ENCODE measurements at regions not wholly inside any gene's neighbourhood (a gene's known extent, or its start where the extent isn't known, plus 50 kb on each side); places are given as distances from the start of the nearest gene placed in this dataset.

DNA sequence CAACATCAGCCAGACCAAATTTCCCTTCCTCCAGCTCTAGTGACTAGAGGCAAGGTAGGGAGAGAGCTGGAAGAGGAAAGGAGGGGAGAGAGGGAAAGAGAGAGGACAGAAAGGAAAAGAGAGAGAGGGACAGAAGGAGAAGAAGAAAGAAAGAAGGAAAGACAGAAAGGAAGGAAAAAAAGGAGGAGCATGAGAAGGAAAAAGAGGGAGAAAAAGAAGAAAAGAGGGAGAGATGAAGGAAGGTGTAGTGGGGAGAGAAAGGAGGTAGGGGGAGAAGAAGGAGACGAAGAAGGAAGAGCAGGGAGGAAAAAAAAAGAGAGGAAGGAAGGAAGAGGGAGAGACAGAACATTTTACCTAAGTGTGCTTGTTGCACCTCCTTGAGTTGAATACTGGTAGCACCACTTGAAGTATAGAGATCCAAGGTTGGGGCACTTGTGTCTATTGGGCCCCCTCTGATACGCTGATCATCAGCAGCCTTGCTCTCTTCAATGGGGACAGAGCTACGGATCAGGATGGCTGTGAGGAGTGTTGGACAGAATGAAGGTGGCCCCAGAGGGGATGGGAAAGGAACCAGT lies 232.5 kb downstream of the SUDS3 start:
- peak in 5 of 9 donors; percentile 14 to 34 (median 22) for TF ChIP-seq CTCF (IDR thresholded peaks at IDR 0.05)
- intact Hi-C loops (cut with DNase I), result loop anchor here in 3 of 10 donors (10.0 kb wide), 2 partner anchors 174 to 204 kb away; no protein-coding TSS in a partner anchor
- no peaks in the 10 kb centered on the region for H3K36me3 ChIP-seq
- H3K9me3 ChIP-seq, result peaks cover 0 to 15% (median 5%) of the 10 kb centered on the region in 11 donors
- no peak for DNase-seq
- ATAC-seq, result no peak
- no peaks in the 10 kb centered on the region for H3K4me1 ChIP-seq
- 65 to 67% methylated on average over 3 of the region's 3 CpGs for WGBS, 2 donors
- peaks cover 0 to 9% (median 0%) of the 10 kb centered on the region in 7 donors for H3K27me3 ChIP-seq
- no peak overlapping the region for H3K4me3 ChIP-seq
- no peak overlapping the region for H3K27ac ChIP-seq

GRCh38 chr12:118611295-118611694 lies 234.9 kb downstream of the SUDS3 start:
- Histone ChIP-seq H3K9me3 (peaks cover 0 to 17% (median 5%) of the 10 kb centered on the region in 11 donors), H3K36me3 (no peaks in the 10 kb centered on the region), H3K4me1 (no peaks in the 10 kb centered on the region), H3K27ac (no peak overlapping the region), H3K27me3 (peaks cover 0 to 9% (median 0%) of the 10 kb centered on the region in 7 donors), H3K4me3 (no peak overlapping the region)
- 43 to 50% methylated on average over 9 of the region's 9 CpGs for WGBS, 2 donors
- ATAC-seq, result no peak
- no peak for TF ChIP-seq CTCF (IDR thresholded peaks at IDR 0.05)
- intact Hi-C loops (cut with DNase I), result no loop called here
- no peak for DNase-seq

GRCh38 chr12:118611770-118612169 lies 235.4 kb downstream of the SUDS3 start:
- no peak overlapping the region for H3K27ac ChIP-seq
- no peaks in the 10 kb centered on the region for H3K36me3 ChIP-seq
- DNase-seq, result no peak
- intact Hi-C loops (cut with DNase I), result no loop called here
- H3K27me3 ChIP-seq, result peaks cover 0 to 9% (median 0%) of the 10 kb centered on the region in 7 donors
- peaks cover 0 to 17% (median 5%) of the 10 kb centered on the region in 11 donors for H3K9me3 ChIP-seq
- H3K4me1 ChIP-seq, result no peaks in the 10 kb centered on the region
- ATAC-seq, result no peak
- no peak overlapping the region for H3K4me3 ChIP-seq
- WGBS, 2 donors, result 42 to 50% methylated on average over 5 of the region's 5 CpGs
- no peak for TF ChIP-seq CTCF (IDR thresholded peaks at IDR 0.05)

DNA sequence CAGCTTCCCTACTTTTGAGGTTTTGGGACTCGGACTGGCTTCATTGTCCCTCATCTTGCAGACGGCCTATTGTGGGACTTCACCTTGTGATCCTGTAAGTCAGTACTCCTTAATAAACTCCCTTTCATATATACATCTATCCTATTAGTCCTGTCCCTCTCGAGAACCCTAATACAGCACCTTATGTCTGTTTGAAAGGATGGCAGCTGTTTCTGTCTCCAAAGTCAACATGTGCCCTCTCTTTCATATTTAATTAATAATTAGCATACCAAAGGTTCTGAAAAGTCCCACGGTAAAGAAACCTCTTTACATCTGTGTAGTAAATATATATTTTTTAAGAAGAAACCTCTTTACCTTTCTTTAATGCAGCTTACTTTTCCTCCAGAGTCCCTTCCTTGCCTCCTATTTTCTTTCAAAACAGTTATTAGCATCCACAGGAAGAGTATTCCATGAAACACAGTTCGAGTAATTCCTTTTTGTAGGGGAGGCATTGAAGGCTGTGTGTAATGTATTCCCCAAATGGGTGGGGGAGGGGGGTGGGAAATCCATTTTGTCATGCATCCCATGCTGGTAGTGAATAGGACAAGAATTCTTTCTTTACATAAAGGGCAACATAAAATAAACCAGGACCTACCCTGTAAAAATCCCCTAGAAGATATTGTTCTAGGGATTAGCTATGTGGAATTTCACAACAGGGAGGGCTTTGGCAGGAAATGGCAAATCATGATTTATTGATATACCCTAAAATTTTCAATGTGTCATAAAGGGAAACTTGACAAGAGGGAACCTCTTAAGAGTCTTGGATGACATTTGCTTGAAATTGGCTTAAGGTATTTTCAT lies 241.5 kb downstream of the SUDS3 start:
- no peak for DNase-seq
- Histone ChIP-seq H3K9me3 (peaks cover 0 to 15% (median 5%) of the 10 kb centered on the region in 11 donors), H3K36me3 (no peaks in the 10 kb centered on the region), H3K27me3 (no peaks in the 10 kb centered on the region), H3K4me3 (no peak overlapping the region), H3K4me1 (no peaks in the 10 kb centered on the region), H3K27ac (no peak overlapping the region)
- intact Hi-C loops (cut with DNase I), result no loop called here
- 51 to 57% methylated on average over 5 of the region's 5 CpGs for WGBS, 2 donors
- ATAC-seq, result no peak
- TF ChIP-seq CTCF (IDR thresholded peaks at IDR 0.05), result no peak
